ENCODE measurements at regions not wholly inside any gene's neighbourhood (a gene's known extent, or its start where the extent isn't known, plus 50 kb on each side); places are given as distances from the start of the nearest gene placed in this dataset.
"Not testable (repeated sequence)": the region's sequence is repeated elsewhere in the genome, so short reads cannot be mapped to it uniquely, and the experiment has no call there.

DNA sequence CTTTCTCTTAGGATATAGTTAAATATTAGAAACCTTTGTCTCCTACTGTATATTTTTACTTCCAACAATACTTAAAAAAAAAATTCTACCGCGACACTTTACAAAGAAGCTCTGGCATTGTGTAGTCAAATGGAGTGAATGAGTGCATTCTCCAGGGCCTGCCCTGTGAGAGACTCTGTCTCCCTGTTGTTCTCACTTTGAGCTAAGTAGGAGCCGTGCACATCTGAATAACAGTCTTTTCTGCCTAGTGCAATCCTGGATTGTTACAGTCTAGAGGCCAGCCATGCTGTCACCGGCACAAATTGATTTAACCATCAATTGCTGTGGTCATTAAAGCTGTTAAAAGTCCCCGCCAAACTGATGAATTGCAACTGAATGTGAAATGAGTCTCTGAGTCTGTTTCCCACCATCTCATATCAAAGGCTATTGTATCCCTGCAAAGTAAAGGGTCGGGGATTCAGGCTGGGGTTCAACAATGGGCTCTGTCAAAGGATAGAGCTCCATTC, 156.0 kb downstream of the RFPL4B start:
- in situ Hi-C loops (cut with HindIII; ENCODE audit: low sequenced_read_pairs) = no loop called here

- in situ Hi-C loops (cut with HindIII; ENCODE audit: low sequenced_read_pairs) = no loop called here
These were observed 157.5 kb downstream of the RFPL4B start for GRCh38 chr6:112504621-112505020.

DNA sequence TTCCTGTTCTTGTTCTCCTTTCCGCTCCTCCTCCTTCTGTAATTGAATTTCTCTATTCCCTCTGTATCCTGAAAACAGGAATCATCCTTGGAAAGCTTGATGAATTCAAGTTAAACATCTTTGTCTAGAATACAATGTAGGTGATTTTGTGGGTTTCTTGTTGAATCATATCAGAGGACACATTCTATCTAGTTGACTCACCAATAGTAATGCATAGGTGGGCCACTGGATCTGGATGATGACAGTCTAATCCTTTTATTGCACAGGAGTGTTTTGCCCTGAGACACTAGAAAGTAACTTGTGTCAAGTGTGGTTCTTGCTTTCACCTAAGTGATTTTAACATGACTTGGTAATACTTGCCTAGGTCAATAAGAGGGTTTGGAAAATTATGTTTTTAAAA, 164.3 kb downstream of the RFPL4B start:
- in situ Hi-C loops (cut with HindIII; ENCODE audit: low sequenced_read_pairs) = no loop called here

DNA sequence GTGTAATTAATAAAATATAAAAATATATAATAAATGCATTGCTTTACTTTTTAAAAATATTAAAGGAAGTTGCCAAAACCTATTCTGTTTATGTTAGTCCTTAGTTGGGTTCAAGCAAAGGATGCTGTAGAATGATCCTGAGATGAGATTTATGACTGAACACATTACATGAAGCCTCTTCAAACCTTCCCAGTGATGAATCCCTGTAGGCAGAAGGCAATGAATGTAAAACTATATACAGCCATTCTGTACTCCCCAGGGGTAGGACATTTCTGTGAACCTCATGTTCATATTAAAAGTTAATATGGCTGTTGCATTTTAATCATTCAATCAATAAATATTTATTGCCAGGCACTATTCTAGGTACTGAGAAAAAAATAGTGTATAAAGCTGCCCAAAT, 166.0 kb downstream of the RFPL4B start:
- in situ Hi-C loops (cut with HindIII; ENCODE audit: low sequenced_read_pairs) = no loop called here

- in situ Hi-C loops (cut with HindIII; ENCODE audit: low sequenced_read_pairs) = no loop called here
These were observed 175.5 kb downstream of the RFPL4B start for GRCh38 chr6:112522587-112522986.

DNA sequence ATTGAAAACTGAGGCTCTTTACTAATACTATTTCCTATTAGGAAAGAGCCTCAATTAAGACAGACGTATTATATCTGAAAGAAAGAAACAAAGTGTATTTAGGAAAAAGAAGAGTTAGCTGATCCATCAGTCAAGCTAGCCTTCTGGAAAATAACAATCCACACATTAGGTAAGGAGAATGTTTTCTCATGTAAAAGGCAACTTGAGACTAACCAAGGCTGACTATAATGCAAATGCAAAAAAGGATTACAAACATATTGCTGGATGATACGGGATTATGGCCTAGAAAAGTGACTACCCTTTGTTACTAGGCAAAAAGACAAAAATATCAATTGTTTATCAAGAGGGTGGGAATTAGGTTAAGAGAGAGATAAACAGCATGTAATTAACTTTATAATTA, 176.9 kb downstream of the RFPL4B start:
- in situ Hi-C loops (cut with HindIII; ENCODE audit: low sequenced_read_pairs) = no loop called here

DNA sequence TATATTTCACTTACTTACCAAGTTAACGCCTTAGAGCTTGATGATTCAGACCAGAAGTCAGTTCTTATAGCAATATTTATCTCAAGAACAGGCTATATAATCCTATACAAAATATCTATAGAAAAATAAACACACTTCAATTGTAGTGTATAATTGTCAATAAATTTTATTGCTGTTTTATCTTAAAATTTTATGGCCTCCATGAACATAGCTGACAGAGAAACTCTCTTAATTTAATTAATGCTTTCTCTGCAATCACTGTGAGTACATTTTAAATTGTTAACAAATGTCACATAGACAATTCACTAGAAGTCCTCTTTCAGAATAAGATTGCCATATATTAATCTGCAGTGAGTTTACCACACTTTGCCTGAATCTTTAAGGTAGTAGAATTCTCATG, 178.6 kb downstream of the RFPL4B start:
- in situ Hi-C loops (cut with HindIII; ENCODE audit: low sequenced_read_pairs) = no loop called here

DNA sequence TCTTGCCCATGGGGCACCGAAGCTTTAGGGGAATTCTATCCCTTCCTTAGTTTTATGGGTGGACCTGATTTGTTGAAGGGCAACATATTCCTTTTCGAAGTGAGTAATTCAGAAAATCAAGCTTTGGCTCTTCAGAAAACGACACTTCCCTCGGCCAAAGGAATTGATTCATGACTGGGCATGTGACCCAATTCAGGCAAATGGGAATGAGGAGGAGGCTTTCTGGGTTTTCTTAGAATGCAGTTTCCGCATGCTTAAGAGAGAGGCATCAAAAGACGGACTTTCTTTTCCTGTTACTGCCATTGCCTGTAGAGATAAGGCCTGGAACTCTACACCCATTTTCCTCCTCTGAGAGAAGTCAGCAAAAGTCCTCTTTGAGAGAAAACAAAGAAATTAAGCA, 179.5 kb downstream of the RFPL4B start:
- in situ Hi-C loops (cut with HindIII; ENCODE audit: low sequenced_read_pairs) = no loop called here

DNA sequence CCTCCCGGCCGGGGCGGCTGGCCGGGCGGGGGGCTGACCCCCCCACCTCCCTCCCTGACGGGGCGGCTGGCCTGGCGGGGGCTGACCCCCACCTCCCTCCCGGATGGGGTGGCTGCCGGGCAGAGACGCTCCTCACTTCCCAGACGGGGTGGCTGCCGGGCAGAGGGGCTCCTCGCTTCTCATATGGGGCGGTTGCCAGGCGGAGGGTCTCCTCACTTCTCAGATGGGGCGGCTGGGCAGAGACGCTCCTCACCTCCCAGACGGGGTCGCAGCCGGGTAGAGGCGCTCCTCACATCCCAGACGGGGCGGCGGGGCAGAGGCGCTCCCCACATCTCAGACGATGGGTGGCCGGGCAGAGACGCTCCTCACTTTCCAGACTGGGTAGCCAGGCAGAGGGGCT, 181.2 kb downstream of the RFPL4B start:
- in situ Hi-C loops (cut with HindIII; ENCODE audit: low sequenced_read_pairs) = not testable (repeated sequence)

GRCh38 chr6:112535816-112536215, 188.7 kb downstream of the RFPL4B start:
- in situ Hi-C loops (cut with HindIII; ENCODE audit: low sequenced_read_pairs) = no loop called here

DNA sequence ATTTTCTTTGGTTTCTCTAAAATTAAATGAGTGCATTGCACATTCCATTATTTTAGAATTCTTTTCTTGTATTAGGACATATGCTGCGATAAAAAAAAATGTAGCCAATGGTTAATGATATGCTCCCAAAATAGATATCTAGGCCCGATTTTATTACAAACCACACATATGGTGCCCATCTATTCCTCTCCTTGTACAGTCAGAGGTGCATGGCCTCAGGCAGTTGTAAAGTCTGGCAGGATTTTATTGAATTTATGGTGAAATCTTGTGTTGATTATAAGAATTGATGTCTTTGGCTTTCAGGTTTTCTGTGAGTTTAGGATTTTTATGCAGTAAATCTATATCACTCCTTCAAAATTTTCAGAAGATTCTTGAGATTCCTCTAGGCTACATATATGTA, 192.2 kb downstream of the RFPL4B start:
- in situ Hi-C loops (cut with HindIII; ENCODE audit: low sequenced_read_pairs) = no loop called here

- in situ Hi-C loops (cut with HindIII; ENCODE audit: low sequenced_read_pairs) = not testable (repeated sequence)
These were observed 194.7 kb downstream of the RFPL4B start for GRCh38 chr6:112541847-112542246.

GRCh38 chr6:112547321-112548085, 200.4 kb downstream of the RFPL4B start:
- in situ Hi-C loops (cut with HindIII; ENCODE audit: low sequenced_read_pairs) = not testable (repeated sequence)

GRCh38 chr6:112549749-112550148, 202.6 kb downstream of the RFPL4B start:
- in situ Hi-C loops (cut with HindIII; ENCODE audit: low sequenced_read_pairs) = no loop called here

- in situ Hi-C loops (cut with HindIII; ENCODE audit: low sequenced_read_pairs) = no loop called here
These were observed 210.3 kb downstream of the RFPL4B start for GRCh38 chr6:112557435-112557834.

DNA sequence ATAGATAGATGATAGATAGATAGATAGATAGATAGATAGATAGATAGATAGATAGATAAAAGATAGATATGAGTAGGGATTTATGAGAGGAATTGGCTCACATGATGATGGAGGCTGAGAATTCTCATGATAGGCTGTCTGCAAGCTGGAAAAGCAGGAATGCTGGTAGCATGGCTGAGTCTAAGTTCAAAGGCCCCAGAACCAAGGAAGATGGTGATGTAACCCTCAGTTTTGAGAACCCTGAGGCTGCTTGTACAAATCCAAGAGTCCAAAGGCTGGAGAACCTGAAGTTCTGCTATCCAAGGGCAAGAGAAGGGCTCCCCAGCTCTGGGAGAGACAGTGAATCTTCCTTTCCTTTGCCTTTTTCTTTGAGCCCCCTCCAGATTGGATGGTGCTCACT, 210.8 kb downstream of the RFPL4B start:
- in situ Hi-C loops (cut with HindIII; ENCODE audit: low sequenced_read_pairs) = no loop called here

- in situ Hi-C loops (cut with HindIII; ENCODE audit: low sequenced_read_pairs) = no loop called here
These were observed 213.5 kb downstream of the RFPL4B start for GRCh38 chr6:112560651-112561050.

DNA sequence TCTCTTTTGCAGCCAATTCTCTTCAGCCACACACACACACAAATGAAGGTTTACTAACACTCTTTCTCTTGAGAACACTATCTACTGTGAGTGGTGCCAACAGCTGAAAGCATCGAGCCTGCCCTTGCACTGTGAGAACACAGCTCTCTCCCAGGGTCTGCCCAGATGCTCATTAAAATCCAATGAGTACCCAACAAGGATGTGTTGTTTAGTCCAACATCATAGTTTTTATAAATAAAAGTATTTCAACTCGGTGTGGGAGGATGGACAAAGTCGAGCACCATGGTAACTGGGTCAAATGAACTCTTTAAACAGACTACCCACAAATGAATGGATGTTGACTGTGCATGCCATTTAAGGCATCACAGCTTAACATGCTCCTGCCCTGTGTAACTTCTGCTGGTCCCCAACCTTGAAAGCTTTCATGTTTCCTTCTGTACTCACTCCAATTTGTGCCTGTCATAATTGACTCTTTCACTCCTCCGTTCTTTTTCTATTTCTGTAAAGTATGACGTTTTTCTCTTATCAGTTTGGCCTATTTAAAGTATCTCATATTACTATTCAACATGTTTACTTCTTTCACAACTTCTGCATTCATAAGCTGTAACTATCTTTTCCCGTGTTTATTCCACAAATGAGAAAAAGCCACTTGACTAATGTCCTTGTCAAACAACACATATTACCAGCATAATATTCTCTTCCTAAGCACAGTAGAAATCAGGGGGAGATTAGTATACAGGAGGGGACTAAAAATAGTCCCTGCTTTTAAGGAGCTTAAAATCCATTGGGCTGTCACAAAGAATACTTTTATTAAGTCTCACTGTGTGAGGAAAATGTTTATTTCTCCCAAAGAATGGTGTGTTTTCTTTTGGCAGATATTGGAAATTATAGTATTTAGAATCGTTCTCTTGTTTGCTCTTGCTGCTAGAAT, 215.4 kb downstream of the RFPL4B start:
- in situ Hi-C loops (cut with HindIII; ENCODE audit: low sequenced_read_pairs) = no loop called here

- in situ Hi-C loops (cut with HindIII; ENCODE audit: low sequenced_read_pairs) = no loop called here
These were observed 216.2 kb downstream of the RFPL4B start for GRCh38 chr6:112563368-112563767.

DNA sequence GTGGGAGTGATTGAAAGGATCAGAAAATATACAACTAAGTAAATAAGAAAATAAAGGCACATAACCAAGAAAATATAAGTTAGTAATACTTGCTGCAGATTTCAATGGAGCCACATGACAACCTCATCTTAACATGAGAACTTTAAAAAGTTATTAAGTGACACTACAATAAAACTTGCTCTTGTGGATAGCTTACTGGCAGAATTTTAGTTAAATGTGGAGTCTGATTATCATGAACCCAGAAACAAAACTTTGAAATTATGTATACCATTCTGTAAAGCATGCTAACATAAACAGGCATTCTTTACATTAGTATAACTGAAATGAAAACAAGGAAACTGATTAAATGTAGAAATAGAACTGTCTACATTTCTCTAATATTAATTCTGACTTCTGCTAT, 220.9 kb downstream of the RFPL4B start:
- in situ Hi-C loops (cut with HindIII; ENCODE audit: low sequenced_read_pairs) = no loop called here

- in situ Hi-C loops (cut with HindIII; ENCODE audit: low sequenced_read_pairs) = no loop called here
These were observed 224.5 kb downstream of the RFPL4B start for GRCh38 chr6:112571488-112572270.
